Bronchial epithelial cell (primary cell): ENCODE measurements at regions not wholly inside any gene's neighbourhood (a gene's known extent, or its start where the extent isn't known, plus 50 kb on each side); places are given as distances from the start of the nearest gene placed in this dataset.
A peak's percentile ranks its signal among the peaks of the same experiment; 100 is the strongest.

Experiments
- DNase-seq: peaks from one replicate; pipeline ENCODE4 v3.0.0-alpha.2; 2010; ENCODE audit warnings: low read depth
- FAIRE-seq: peaks from 2 replicates; lab custom pipeline; 2011; peaks lifted over from hg19 to GRCh38; lab: Jason Lieb, UNC
- H3K27me3 ChIP-seq: 2 replicates; pipeline ENCODE4 v1.5.1; 2011; ENCODE audit warnings: low read length; ENCODE audit not compliant: control insufficient read depth, insufficient read depth
- H3K36me3 ChIP-seq: 2 replicates; pipeline ENCODE4 v1.5.1; 2011; ENCODE audit warnings: low read length; ENCODE audit not compliant: control insufficient read depth, insufficient read depth
- H3K4me3 ChIP-seq: 2 replicates; pipeline ENCODE4 v1.5.1; 2011; ENCODE audit warnings: mild to moderate bottlenecking, low read depth, low read length, control low read depth
- TF ChIP-seq, protein P1 (sequence below): IDR thresholded peaks from 2 replicates; pipeline ENCODE4 v1.5.1; 2011; ENCODE audit warnings: mild to moderate bottlenecking, moderate library complexity, low read length, control low read depth, inconsistent platforms; ENCODE audit not compliant: insufficient read depth, severe bottlenecking

DNA sequence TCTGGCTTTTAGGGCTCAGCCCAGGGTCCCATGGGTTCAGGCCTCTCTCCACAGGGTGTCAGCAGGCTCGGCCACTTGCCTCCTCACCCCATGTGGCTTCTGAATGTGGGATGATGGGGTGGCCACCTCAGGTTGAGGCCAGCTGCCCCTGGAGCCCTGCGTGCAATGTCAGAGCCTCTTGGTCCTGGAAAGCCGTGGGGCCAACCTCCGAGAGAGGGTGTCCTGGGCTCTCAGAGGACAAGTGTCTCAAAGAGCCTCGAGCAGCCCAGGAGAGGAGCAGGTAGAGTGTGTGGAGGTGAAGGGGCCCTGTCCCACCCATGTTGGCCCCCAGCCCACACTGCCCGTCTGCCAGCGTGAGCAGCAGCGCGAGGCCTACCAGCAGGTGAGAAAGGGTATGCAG lies 86.0 kb downstream of the PLXNA1 start:
- FAIRE-seq (no peak), DNase-seq (no peak)
- TF ChIP-seq, protein P1, sequence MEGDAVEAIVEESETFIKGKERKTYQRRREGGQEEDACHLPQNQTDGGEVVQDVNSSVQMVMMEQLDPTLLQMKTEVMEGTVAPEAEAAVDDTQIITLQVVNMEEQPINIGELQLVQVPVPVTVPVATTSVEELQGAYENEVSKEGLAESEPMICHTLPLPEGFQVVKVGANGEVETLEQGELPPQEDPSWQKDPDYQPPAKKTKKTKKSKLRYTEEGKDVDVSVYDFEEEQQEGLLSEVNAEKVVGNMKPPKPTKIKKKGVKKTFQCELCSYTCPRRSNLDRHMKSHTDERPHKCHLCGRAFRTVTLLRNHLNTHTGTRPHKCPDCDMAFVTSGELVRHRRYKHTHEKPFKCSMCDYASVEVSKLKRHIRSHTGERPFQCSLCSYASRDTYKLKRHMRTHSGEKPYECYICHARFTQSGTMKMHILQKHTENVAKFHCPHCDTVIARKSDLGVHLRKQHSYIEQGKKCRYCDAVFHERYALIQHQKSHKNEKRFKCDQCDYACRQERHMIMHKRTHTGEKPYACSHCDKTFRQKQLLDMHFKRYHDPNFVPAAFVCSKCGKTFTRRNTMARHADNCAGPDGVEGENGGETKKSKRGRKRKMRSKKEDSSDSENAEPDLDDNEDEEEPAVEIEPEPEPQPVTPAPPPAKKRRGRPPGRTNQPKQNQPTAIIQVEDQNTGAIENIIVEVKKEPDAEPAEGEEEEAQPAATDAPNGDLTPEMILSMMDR, result no peak
- H3K4me3 ChIP-seq, result no peak overlapping the region
- no peaks in the 10 kb centered on the region for H3K27me3 ChIP-seq
- no peaks in the 10 kb centered on the region for H3K36me3 ChIP-seq

DNA sequence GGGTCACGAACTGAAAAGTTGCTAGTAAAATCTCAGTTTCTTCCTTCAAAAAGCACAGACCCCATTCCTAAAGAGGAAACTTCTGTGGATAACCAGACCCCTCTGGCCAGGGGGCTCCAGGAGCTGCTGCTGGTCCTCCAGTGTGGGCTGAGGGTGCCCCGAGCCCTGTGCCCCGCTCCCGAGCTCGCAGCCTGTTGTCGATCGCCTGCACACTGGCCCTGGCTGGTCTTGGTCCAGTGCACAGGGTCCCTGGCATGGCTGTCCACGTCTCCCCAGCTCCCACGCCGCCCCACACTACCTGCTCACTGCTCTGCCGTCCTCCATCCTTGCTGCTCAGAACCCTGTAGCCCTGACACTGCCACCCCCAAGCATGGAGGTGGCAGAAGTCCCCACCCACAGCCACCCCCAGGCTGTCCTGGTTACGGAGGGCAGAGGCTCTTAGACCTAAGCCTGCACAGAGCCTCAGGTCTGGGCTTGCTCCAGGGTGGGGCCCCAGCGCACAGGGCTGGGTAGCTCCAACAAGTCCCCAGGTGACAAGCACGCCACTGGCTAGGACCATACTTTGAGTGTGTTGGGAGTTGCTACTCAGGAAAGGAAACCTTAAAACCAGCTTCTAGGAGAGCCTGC lies 87.0 kb downstream of the PLXNA1 start:
- Histone ChIP-seq H3K27me3 (no peaks in the 10 kb centered on the region), H3K36me3 (no peaks in the 10 kb centered on the region), H3K4me3 (no peak overlapping the region)
- no peak for FAIRE-seq
- peak; percentile 46 for DNase-seq
- TF ChIP-seq, protein P1, result no peak

DNA sequence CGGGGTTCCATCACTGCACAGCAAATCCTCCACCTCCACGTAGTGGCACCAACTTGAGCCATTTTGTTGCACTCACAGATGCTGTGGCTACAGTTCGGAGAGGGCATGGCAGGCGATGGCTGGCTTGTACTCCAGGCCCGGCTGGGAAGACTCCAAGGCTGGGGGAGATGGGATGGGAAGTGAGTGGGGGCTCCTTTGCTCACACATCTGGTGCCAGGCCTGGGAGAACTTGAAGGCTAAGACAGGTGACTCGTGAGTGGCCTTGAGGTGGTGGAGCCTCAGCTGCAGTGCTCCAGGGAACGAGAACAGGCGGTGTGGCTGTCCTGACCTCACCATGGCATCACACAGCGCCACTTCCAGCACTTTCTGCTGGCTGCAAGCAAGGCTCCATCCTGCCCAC lies 87.9 kb downstream of the PLXNA1 start:
- Histone ChIP-seq H3K4me3 (no peak overlapping the region), H3K36me3 (no peaks in the 10 kb centered on the region), H3K27me3 (no peaks in the 10 kb centered on the region)
- DNase-seq (no peak), FAIRE-seq (no peak)
- TF ChIP-seq, protein P1, result no peak

DNA sequence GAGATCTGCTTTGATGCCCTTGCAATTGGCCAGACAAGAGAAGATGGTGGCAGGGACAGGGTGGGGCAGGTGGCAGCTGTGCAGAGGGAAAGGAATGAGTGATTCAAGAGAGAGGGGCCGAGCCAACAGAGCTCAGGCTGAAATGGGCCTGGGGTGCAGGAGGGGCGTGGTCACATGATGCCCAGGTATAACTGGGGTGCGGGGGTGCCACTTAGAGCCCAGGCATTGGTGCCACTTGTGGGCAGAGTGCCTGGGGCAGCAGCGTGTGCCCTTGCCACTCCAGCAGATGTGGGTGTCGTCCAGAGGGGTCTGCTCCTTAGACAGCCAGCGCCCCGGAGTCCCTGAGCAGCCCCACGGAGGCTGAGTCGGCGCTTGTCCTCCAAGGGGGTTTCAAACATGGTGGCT lies 88.7 kb downstream of the PLXNA1 start:
- no peaks in the 10 kb centered on the region for H3K36me3 ChIP-seq
- no peaks in the 10 kb centered on the region for H3K27me3 ChIP-seq
- no peak for FAIRE-seq
- TF ChIP-seq, protein P1, result no peak
- no peak for DNase-seq
- H3K4me3 ChIP-seq, result no peak overlapping the region

DNA sequence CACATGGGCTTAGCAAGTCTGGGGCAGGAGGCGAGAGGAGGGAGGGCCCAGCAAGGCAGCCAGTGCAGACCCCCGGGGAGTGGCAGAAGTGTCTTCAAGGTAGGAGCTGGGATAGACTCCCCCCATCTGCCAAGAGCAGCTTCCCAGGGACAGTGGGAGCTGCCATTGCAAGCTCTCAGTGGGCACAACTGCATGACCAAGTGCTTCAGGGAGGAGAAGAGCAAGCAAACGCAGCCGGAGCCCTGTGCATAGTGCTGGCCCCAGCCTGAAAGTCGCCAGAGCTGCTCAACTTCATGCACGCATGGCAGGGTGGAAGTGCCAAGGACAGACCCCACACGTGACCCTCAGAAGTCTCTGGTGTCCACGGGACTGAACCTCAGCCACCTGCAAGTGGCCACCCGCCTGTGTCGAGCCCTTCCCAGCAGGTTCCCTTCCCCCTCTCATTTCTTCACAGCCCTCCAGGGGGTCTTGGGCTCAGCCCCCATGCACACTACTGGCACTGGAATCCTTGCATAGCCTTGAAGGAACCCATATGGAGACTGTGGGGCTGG lies 89.4 kb downstream of the PLXNA1 start:
- DNase-seq (no peak), FAIRE-seq (no peak)
- Histone ChIP-seq H3K4me3 (no peak overlapping the region), H3K27me3 (no peaks in the 10 kb centered on the region), H3K36me3 (no peaks in the 10 kb centered on the region)
- TF ChIP-seq, protein P1, result no peak
